ENCODE measurements at regions not wholly inside any gene's neighbourhood (a gene's known extent, or its start where the extent isn't known, plus 50 kb on each side); places are given as distances from the start of the nearest gene placed in this dataset.

GRCh38 chr5:98128271-98128670 lies 645.2 kb upstream of the RGMB start:
- Histone ChIP-seq H3K4me3 (ENCODE audit: low read depth, low read length, poor library complexity, severe bottlenecking) (no peak overlapping the region), H3K9me2 (ENCODE audit: low read depth, low read length) (no peaks in the 10 kb centered on the region), H3K36me3 (ENCODE audit: insufficient read depth, low read length) (no peaks in the 10 kb centered on the region), H3K4me1 (ENCODE audit: insufficient read depth, low read length, severe bottlenecking) (no peaks in the 10 kb centered on the region), H3K4me2 (ENCODE audit: low read length) (no peak overlapping the region), H3F3A (ENCODE audit: insufficient read depth, low read length) (no peaks in the 10 kb centered on the region), H3K27me3 (ENCODE audit: insufficient read depth, low read length) (no peaks in the 10 kb centered on the region), H3K27ac (ENCODE audit: low read depth, low read length, poor library complexity, severe bottlenecking) (no peak overlapping the region), H4K20me1 (ENCODE audit: insufficient read depth, low read length) (no peaks in the 10 kb centered on the region), H3K9me3 (ENCODE audit: low read length) (no peaks in the 10 kb centered on the region), H3K9ac (ENCODE audit: low read length) (no peak overlapping the region), H3K79me2 (ENCODE audit: insufficient read depth, low read length) (no peaks in the 10 kb centered on the region), H2AFZ (ENCODE audit: low read length) (no peak overlapping the region)
- TF ChIP-seq EZH2 (IDR thresholded peaks at IDR 0.05; ENCODE audit: borderline replicate concordance, low read length) (no peak), CTCF (IDR thresholded peaks at IDR 0.05; ENCODE audit: low read length) (no peak)

- Histone ChIP-seq H3F3A (ENCODE audit: insufficient read depth, low read length) (no peaks in the 10 kb centered on the region), H3K4me3 (ENCODE audit: low read depth, low read length, poor library complexity, severe bottlenecking) (no peak overlapping the region), H3K9ac (ENCODE audit: low read length) (no peak overlapping the region), H4K20me1 (ENCODE audit: insufficient read depth, low read length) (no peaks in the 10 kb centered on the region), H3K9me3 (ENCODE audit: low read length) (no peaks in the 10 kb centered on the region), H3K36me3 (ENCODE audit: insufficient read depth, low read length) (no peaks in the 10 kb centered on the region), H3K27me3 (ENCODE audit: insufficient read depth, low read length) (no peaks in the 10 kb centered on the region), H3K4me1 (ENCODE audit: insufficient read depth, low read length, severe bottlenecking) (no peaks in the 10 kb centered on the region), H2AFZ (ENCODE audit: low read length) (no peak overlapping the region), H3K79me2 (ENCODE audit: insufficient read depth, low read length) (no peaks in the 10 kb centered on the region), H3K27ac (ENCODE audit: low read depth, low read length, poor library complexity, severe bottlenecking) (no peak overlapping the region), H3K4me2 (ENCODE audit: low read length) (no peak overlapping the region), H3K9me2 (ENCODE audit: low read depth, low read length) (no peaks in the 10 kb centered on the region)
- TF ChIP-seq EZH2 (IDR thresholded peaks at IDR 0.05; ENCODE audit: borderline replicate concordance, low read length) (no peak), CTCF (IDR thresholded peaks at IDR 0.05; ENCODE audit: low read length) (no peak)
Observed at GRCh38 chr5:98128846-98129245, 644.6 kb upstream of the RGMB start.

GRCh38 chr5:98130261-98131035 lies 643.0 kb upstream of the RGMB start:
- TF ChIP-seq CTCF (IDR thresholded peaks at IDR 0.05; ENCODE audit: low read length) (no peak), EZH2 (IDR thresholded peaks at IDR 0.05; ENCODE audit: borderline replicate concordance, low read length) (no peak)
- H3K9ac ChIP-seq (ENCODE audit: low read length): no peak overlapping the region

More at GRCh38 chr5:98130261-98131035, 643.0 kb upstream of the RGMB start:
- Histone ChIP-seq H3K9me2 (ENCODE audit: low read depth, low read length) (no peaks in the 10 kb centered on the region), H4K20me1 (ENCODE audit: insufficient read depth, low read length) (no peaks in the 10 kb centered on the region), H3K27me3 (ENCODE audit: insufficient read depth, low read length) (no peaks in the 10 kb centered on the region), H3K4me2 (ENCODE audit: low read length) (no peak overlapping the region), H3K4me3 (ENCODE audit: low read depth, low read length, poor library complexity, severe bottlenecking) (no peak overlapping the region), H3K36me3 (ENCODE audit: insufficient read depth, low read length) (no peaks in the 10 kb centered on the region), H3F3A (ENCODE audit: insufficient read depth, low read length) (no peaks in the 10 kb centered on the region), H3K79me2 (ENCODE audit: insufficient read depth, low read length) (no peaks in the 10 kb centered on the region), H2AFZ (ENCODE audit: low read length) (no peak overlapping the region), H3K9me3 (ENCODE audit: low read length) (no peaks in the 10 kb centered on the region), H3K27ac (ENCODE audit: low read depth, low read length, poor library complexity, severe bottlenecking) (no peak overlapping the region), H3K4me1 (ENCODE audit: insufficient read depth, low read length, severe bottlenecking) (no peaks in the 10 kb centered on the region)

Measured in OCI-LY1 (cell line).